ENCODE measurements at regions not wholly inside any gene's neighbourhood (a gene's known extent, or its start where the extent isn't known, plus 50 kb on each side); places are given as distances from the start of the nearest gene placed in this dataset.

DNA sequence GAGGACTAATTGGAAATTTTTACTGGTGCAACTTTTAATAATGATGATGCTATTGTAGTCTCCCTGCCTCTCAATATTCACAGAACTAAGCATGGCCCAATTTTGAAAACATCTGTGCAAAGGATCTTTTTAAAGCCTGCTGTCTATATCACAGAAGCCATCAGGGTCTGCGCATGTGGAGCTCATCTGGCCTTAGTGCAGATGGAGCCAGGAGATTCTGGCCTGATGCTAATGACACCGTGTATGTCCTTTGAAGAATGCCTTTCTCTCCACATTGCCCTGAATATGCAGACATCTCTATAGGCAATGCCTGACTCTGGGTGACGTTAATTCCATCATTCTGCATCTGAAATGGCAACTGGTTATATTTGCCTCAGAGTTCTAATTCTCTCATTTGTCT lies 1205.9 kb downstream of the AACS start:
- TF ChIP-seq, protein P1, sequence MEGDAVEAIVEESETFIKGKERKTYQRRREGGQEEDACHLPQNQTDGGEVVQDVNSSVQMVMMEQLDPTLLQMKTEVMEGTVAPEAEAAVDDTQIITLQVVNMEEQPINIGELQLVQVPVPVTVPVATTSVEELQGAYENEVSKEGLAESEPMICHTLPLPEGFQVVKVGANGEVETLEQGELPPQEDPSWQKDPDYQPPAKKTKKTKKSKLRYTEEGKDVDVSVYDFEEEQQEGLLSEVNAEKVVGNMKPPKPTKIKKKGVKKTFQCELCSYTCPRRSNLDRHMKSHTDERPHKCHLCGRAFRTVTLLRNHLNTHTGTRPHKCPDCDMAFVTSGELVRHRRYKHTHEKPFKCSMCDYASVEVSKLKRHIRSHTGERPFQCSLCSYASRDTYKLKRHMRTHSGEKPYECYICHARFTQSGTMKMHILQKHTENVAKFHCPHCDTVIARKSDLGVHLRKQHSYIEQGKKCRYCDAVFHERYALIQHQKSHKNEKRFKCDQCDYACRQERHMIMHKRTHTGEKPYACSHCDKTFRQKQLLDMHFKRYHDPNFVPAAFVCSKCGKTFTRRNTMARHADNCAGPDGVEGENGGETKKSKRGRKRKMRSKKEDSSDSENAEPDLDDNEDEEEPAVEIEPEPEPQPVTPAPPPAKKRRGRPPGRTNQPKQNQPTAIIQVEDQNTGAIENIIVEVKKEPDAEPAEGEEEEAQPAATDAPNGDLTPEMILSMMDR (IDR thresholded peaks at IDR 0.05): no peak
- TF ChIP-seq POLR2A (IDR thresholded peaks at IDR 0.05) (no peak), POLR2AphosphoS5 (IDR thresholded peaks at IDR 0.05) (no peak)

Data from prostate gland (tissue), 2 donors.